GM12873 (cell line): ENCODE measurements at regions not wholly inside any gene's neighbourhood (a gene's known extent, or its start where the extent isn't known, plus 50 kb on each side); places are given as distances from the start of the nearest gene placed in this dataset.

ENCODE experiments used
- TF ChIP-seq, protein P1 (sequence below): IDR thresholded peaks from 2 replicates; pipeline ENCODE4 v1.5.1; 2012; ENCODE audit warnings: low read depth, mild to moderate bottlenecking, moderate library complexity, low read length, control low read depth; ENCODE audit not compliant: insufficient read depth; ENCODE audit errors: missing control alignments

DNA sequence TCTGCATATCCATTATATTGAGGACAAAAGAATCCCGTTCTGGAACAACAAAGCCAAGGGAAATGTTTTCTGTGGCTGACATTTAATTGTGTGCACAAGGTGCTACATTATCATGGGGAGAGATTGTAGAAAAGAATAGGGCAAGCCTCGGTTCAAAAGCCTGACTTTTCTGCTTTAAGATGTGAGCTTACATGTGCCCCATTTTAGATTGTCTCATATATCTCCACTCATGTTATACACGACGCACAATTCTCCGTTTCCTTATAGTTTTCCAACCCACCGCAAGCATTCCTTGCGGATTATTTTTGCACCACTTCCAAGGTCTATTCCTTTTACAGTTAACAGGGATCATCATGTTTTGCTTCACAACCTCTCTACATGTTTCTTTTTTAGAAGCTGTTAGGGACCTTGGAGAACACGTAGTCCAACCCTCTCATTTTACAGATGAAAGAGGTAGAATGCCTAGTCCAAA, 99.6 kb upstream of the MAML3 start:
- TF ChIP-seq, protein P1, sequence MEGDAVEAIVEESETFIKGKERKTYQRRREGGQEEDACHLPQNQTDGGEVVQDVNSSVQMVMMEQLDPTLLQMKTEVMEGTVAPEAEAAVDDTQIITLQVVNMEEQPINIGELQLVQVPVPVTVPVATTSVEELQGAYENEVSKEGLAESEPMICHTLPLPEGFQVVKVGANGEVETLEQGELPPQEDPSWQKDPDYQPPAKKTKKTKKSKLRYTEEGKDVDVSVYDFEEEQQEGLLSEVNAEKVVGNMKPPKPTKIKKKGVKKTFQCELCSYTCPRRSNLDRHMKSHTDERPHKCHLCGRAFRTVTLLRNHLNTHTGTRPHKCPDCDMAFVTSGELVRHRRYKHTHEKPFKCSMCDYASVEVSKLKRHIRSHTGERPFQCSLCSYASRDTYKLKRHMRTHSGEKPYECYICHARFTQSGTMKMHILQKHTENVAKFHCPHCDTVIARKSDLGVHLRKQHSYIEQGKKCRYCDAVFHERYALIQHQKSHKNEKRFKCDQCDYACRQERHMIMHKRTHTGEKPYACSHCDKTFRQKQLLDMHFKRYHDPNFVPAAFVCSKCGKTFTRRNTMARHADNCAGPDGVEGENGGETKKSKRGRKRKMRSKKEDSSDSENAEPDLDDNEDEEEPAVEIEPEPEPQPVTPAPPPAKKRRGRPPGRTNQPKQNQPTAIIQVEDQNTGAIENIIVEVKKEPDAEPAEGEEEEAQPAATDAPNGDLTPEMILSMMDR, result no peak

DNA sequence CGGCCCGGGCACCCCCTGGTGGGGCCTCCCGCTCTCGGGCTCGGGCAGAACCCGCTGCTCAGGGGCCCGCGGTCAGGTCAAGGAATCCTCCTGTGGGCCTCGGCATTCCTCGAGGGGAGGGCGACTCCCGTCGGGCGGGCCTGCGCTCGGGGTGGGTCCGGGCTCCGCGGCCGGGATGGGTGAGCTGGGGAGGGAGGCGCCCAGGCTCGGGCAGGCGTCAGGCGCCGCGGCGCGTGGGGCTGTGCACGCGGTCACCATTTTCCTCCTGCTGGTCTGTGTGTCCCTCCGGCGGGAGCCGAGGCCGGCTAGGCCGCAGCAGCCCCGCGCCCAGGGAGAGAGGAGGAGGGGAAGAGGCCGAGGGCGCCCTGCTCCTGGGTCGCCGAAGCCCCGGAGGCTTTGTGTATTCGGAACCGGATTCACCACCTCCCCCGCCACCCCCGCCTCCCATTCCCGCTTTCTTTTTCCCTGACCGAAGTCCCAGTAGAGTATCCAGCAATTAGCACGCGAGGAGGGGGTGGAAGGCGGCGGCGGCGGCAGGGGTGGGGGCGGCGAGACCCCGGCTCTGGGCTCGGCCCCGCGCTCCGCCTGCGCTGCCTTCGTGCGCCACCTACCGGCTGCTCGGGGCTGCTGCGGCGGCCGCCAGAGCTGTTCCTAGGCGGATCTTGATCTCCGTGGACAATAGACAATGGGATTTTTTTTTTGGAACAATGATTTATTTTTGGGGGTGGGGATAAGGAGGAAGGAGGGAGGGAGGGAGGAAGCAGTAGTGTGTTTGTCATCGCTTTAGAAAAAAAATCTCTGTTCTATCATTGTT, 99.0 kb upstream of the MAML3 start:
- TF ChIP-seq, protein P1, result peak; percentile 75

DNA sequence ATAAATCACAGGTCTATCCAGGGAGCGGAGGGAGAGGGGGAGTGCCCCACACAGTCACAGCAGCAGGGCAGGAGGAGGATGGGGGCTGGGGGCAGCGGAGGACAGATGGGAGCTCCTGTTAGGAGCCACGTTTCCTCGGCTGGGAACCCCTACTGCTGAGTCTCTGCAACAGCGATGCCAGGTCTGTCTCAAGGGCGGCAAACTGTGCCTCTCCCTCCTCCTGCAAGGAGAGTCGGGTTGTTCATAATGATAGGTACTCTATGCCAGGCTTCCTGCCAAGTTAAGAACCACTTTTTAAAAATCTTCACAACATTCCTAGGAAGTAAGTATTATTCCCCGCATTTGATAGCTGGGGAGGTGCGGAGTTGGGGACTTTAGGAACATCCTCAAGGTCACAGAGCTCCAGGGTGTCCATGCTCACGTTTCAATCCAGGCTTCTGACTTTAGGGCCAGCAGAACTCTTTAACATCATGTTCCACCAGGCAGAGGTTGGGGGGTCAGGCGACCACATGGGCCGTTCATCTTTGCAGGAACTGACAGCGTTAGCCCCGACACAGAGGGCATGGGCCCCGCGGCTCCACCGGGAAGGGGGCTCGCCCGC, 98.3 kb upstream of the MAML3 start:
- TF ChIP-seq, protein P1, result no peak

DNA sequence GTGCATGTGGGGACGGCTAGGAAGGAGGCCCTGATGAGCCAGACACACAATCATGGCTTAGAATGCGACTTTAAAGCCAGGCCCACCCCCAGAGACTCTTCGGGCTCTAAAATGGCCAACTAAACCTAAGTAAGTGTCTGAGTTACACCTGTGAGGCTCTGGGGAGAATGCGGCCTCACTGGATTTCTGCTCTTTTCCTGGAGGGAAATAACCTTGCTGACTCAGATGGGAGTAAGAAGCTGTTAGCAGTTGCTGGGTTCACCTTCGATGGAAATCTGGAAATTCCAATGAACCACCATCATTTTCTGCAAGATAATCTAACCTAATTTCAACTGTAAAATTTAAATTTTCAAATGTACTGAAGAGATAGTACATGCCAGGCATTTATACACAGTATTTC, 97.6 kb upstream of the MAML3 start:
- TF ChIP-seq, protein P1, result no peak

DNA sequence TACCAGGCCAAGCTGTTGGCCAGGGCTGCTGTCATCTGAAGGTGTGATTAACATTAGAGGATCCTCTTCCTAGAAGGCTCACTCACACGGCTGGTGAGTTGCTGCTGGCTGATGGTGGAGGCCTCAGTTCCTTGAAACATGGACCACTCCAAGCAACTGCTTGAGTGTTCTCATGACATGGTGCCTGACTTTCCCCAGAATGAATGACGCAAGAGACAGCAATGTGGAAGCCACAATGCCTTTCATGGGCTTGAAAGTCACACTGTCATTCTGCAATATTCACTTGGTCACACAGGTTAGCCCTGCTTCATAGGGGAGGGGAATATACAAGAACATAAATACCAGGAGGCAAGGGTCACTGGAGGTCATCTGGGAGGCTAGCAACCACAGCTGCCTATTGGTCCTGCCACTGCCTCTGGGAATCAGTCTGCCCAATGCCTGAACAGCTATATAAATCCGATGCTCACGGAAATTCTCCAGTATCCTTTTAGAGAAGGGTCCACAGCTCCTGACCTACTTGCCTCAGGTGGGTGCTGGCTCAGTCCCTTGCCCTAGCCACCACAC, 97.1 kb upstream of the MAML3 start:
- TF ChIP-seq, protein P1, result no peak

DNA sequence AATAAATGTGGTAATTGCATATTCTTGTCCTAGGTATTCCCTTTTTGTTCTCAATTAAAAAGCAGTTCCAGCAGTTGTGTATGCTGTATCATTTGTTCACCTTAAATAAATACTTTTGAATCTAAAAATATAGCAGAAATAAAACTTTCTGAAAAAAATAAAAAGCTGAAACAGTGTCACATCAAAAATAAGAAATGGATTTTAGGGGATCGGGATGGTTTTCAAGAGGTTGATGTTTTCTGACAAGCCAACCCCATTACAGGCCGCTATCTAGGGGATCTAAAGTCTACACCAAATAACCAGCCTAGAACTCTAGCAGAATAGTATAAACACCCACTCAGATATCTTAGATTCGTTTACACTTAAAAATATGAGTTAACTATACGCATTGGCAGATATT, 95.4 kb upstream of the MAML3 start:
- TF ChIP-seq, protein P1, result no peak

DNA sequence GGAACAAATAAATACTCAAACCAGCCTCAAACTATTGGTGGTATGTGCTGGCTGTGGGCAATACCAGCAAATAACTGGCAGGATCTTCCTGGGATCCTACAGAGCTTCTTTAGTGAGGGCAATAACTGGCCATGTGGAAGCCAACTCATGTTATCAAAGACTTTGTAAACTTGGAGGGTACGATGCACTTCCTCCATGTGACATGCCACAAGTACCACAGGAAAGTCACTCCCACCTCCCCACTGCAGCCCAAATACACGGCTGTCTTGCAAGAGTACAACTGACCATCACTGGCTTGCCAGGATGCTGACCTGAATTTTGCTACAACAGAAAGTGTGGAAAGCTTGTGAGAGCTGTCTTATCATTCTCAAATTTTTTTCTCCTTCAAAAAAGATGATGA, 93.3 kb upstream of the MAML3 start:
- TF ChIP-seq, protein P1, result no peak
